H9 (cell line): ENCODE measurements at regions not wholly inside any gene's neighbourhood (a gene's known extent, or its start where the extent isn't known, plus 50 kb on each side); places are given as distances from the start of the nearest gene placed in this dataset.
"Not testable (repeated sequence)": the region's sequence is repeated elsewhere in the genome, so short reads cannot be mapped to it uniquely, and the experiment has no call there.

ENCODE experiments used
- DNase-seq: peaks from one replicate; pipeline ENCODE4 v3.0.0-alpha.2; 2017
- H2AFZ ChIP-seq: one replicate; pipeline ENCODE4 v1.6.1; 2013; ENCODE audit warnings: mild to moderate bottlenecking, low read length, control low read depth, moderate library complexity
- H2AK5ac ChIP-seq: 2 replicates; pipeline ENCODE4 v1.6.1; 2013; ENCODE audit warnings: low read length, control low read depth, mixed read lengths; ENCODE audit not compliant: insufficient read length
- H2BK120ac ChIP-seq: one replicate; pipeline ENCODE4 v1.6.1; 2013; ENCODE audit warnings: low read depth, mild to moderate bottlenecking, low read length, control low read depth, inconsistent platforms; ENCODE audit not compliant: poor library complexity, severe bottlenecking
- H2BK12ac ChIP-seq: 2 replicates; pipeline ENCODE4 v1.6.1; 2013; ENCODE audit warnings: low read length, control low read depth, mixed read lengths, low read depth; ENCODE audit not compliant: insufficient read length
- H2BK15ac ChIP-seq: 2 replicates; pipeline ENCODE4 v1.6.1; 2013; ENCODE audit warnings: low read depth, low read length, control low read depth
- H2BK20ac ChIP-seq: one replicate; pipeline ENCODE4 v1.6.1; 2013; ENCODE audit warnings: low read depth, mild to moderate bottlenecking, low read length, control low read depth, inconsistent platforms; ENCODE audit not compliant: poor library complexity, severe bottlenecking
- H2BK5ac ChIP-seq: 2 replicates; pipeline ENCODE4 v1.6.1; 2013; ENCODE audit warnings: low read length, control low read depth, mixed read lengths; ENCODE audit not compliant: insufficient read length
- H3K14ac ChIP-seq: 2 replicates; pipeline ENCODE4 v1.6.1; 2013; ENCODE audit warnings: low read length, control low read depth; ENCODE audit not compliant: insufficient read depth
- H3K18ac ChIP-seq: 2 replicates; pipeline ENCODE4 v1.6.1; 2013; ENCODE audit warnings: low read depth, mild to moderate bottlenecking, mixed read lengths, low read length, control low read depth; ENCODE audit not compliant: insufficient read length
- H3K23ac ChIP-seq: 2 replicates; pipeline ENCODE4 v1.6.1; 2013; ENCODE audit warnings: low read length, control low read depth, mixed read lengths, low read depth; ENCODE audit not compliant: insufficient read length
- H3K23me2 ChIP-seq: 2 replicates; pipeline ENCODE4 v1.6.1; 2013; ENCODE audit warnings: low read depth, mild to moderate bottlenecking, mixed read lengths, low read length, control low read depth; ENCODE audit not compliant: insufficient read length, poor library complexity, severe bottlenecking
- H3K27ac ChIP-seq: 2 replicates; pipeline ENCODE4 v1.5.1; 2013; ENCODE audit warnings: low read length, control low read depth, mixed read lengths, low read depth; ENCODE audit not compliant: insufficient read length
- H3K27me3 ChIP-seq: 2 replicates; pipeline ENCODE4 v1.6.1; 2013; ENCODE audit warnings: low read length, control low read depth, inconsistent platforms; ENCODE audit not compliant: insufficient read depth
- H3K4ac ChIP-seq: 2 replicates; pipeline ENCODE4 v1.6.1; 2013; ENCODE audit warnings: low read depth, mild to moderate bottlenecking, control low read depth, inconsistent platforms, low read length, moderate library complexity
- H3K4me1 ChIP-seq: 2 replicates; pipeline ENCODE4 v1.6.1; 2013; ENCODE audit warnings: low read length, control low read depth, inconsistent platforms; ENCODE audit not compliant: insufficient read depth
- H3K4me2 ChIP-seq: 2 replicates; pipeline ENCODE4 v1.6.1; 2013; ENCODE audit warnings: low read length, control low read depth, mixed read lengths; ENCODE audit not compliant: insufficient read length, insufficient read depth
- H3K56ac ChIP-seq: 2 replicates; pipeline ENCODE4 v1.6.1; 2013; ENCODE audit warnings: low read depth, mild to moderate bottlenecking, mixed read lengths, low read length, control low read depth; ENCODE audit not compliant: insufficient read length
- H3K79me1 ChIP-seq: 2 replicates; pipeline ENCODE4 v1.6.1; 2013; ENCODE audit warnings: low read depth, mild to moderate bottlenecking, moderate library complexity, low read length, control low read depth, inconsistent platforms; ENCODE audit not compliant: insufficient read depth, poor library complexity, severe bottlenecking
- H3K79me2 ChIP-seq: 2 replicates; pipeline ENCODE4 v1.6.1; 2013; ENCODE audit warnings: low read length, control low read depth, inconsistent platforms; ENCODE audit not compliant: insufficient read depth
- H3K9ac ChIP-seq: 2 replicates; pipeline ENCODE4 v1.6.1; 2013; ENCODE audit warnings: low read length, control low read depth, mixed read lengths; ENCODE audit not compliant: insufficient read length; ENCODE audit errors: extremely low read depth
- H3K9me3 ChIP-seq: one replicate; pipeline ENCODE4 v1.6.1; 2013; ENCODE audit warnings: low read depth, low read length, inconsistent platforms; ENCODE audit not compliant: control insufficient read depth
- H3T11ph ChIP-seq: one replicate; pipeline ENCODE4 v1.6.1; 2013; ENCODE audit warnings: mild to moderate bottlenecking, low read length, control low read depth, inconsistent platforms
- H4K20me1 ChIP-seq: one replicate; pipeline ENCODE4 v1.6.1; 2013; ENCODE audit not compliant: control insufficient read depth, insufficient read length, insufficient read depth
- H4K5ac ChIP-seq: 2 replicates; pipeline ENCODE4 v1.6.1; 2013; ENCODE audit warnings: low read depth, mild to moderate bottlenecking, mixed read lengths, low read length, control low read depth; ENCODE audit not compliant: insufficient read length
- H4K8ac ChIP-seq: replicated peaks from 2 replicates; pipeline ENCODE4 v1.6.1; 2013; ENCODE audit warnings: low read length, control low read depth, mixed read lengths, low read depth; ENCODE audit not compliant: insufficient read length
- H4K91ac ChIP-seq: 2 replicates; pipeline ENCODE4 v1.6.1; 2013; ENCODE audit warnings: low read depth, mild to moderate bottlenecking, moderate library complexity, mixed read lengths, low read length, control low read depth; ENCODE audit not compliant: insufficient read length
- H3K27ac Mint-ChIP-seq, 3 experiments: 2 replicates in 2 of 3; 3 replicates in 1 of 3; pipeline ENCODE4 v1.8.0; 2020 to 2021; ENCODE audit warnings: mixed read lengths in 3 of 3, mild to moderate bottlenecking in 1 of 3, moderate library complexity in 1 of 3
- H3K27me3 Mint-ChIP-seq: 2 replicates; pipeline ENCODE4 v1.8.0; 2021; ENCODE audit warnings: low read depth, mild to moderate bottlenecking, moderate library complexity, mixed read lengths
- H3K36me3 Mint-ChIP-seq, 3 experiments: 2 replicates in 2 of 3; 3 replicates in 1 of 3; pipeline ENCODE4 v1.8.0; 2020 to 2021; ENCODE audit warnings: low read depth in 3 of 3, mixed read lengths in 3 of 3; ENCODE audit not compliant: insufficient read depth in 1 of 3
- H3K4me1 Mint-ChIP-seq, 2 experiments: 2 replicates each; pipeline ENCODE4 v1.8.0; 2020; ENCODE audit warnings: mixed read lengths in 2 of 2
- H3K4me3 Mint-ChIP-seq, 2 experiments: 2 replicates in 1 of 2; 3 replicates in 1 of 2; pipeline ENCODE4 v1.8.0; 2020 to 2021; ENCODE audit warnings: mild to moderate bottlenecking in 2 of 2, mixed read lengths in 2 of 2, moderate library complexity in 1 of 2
- H3K9me3 Mint-ChIP-seq, 2 experiments: 2 replicates in 1 of 2; 3 replicates in 1 of 2; pipeline ENCODE4 v1.8.0; 2020; ENCODE audit warnings: mild to moderate bottlenecking in 2 of 2, mixed read lengths in 2 of 2, moderate library complexity in 1 of 2
- WGBS: extraction: QIAGEN DNeasy Blood & Tissue Kit; methylation state at CpG from one replicate; pipeline ENCODE4 v1.1.7; 2013; ENCODE audit warnings: missing lambda C conversion rate, low lambda C conversion rate, mixed read lengths; ENCODE audit not compliant: insufficient read length; ENCODE audit errors: extremely low coverage; 5-methylcytosine and 5-hydroxymethylcytosine counted together

DNA sequence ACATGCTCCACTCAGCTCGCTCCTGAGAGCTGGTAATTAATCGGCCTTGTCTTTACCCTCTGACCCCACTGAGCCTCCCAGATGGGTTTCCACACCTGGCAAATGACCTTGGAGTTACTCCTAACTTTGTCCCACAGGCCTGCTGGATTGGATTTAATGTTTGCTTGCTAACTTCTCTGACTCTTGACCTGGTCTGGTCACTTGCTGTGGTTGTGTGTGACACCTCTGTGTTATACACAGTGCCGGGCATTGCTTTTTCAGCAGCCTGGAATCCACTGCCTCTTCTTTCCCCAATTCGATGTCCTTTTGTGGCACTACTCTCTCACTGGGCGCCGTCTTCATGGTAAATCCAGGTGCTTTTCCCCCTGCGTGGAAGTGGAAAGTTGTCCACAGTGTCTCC is 145.8 kb upstream of the PLGLB2 start:
- H3K27me3 ChIP-seq, H2BK5ac ChIP-seq, H3K14ac ChIP-seq, H3K27ac ChIP-seq, H4K20me1 ChIP-seq, H3K4me3 Mint-ChIP-seq, H4K91ac ChIP-seq, H3K56ac ChIP-seq, DNase-seq, H3K4me1 ChIP-seq, H3K18ac ChIP-seq, H3K4ac ChIP-seq, H3K79me2 ChIP-seq, H3K27ac Mint-ChIP-seq, H2BK15ac ChIP-seq, H4K5ac ChIP-seq, H4K8ac ChIP-seq, H3K9me3 ChIP-seq, H3K4me1 Mint-ChIP-seq, H2BK120ac ChIP-seq, H3K79me1 ChIP-seq, H2AK5ac ChIP-seq, H3K36me3 Mint-ChIP-seq, H3K9me3 Mint-ChIP-seq, H3K27me3 Mint-ChIP-seq, H3K23me2 ChIP-seq, H3K23ac ChIP-seq, H2BK12ac ChIP-seq, H3T11ph ChIP-seq, H2BK20ac ChIP-seq, H3K4me2 ChIP-seq, H3K9ac ChIP-seq, H2AFZ ChIP-seq: not testable (repeated sequence)
- no CpG with 5 or more reads among the region's 7 CpGs for WGBS

DNA sequence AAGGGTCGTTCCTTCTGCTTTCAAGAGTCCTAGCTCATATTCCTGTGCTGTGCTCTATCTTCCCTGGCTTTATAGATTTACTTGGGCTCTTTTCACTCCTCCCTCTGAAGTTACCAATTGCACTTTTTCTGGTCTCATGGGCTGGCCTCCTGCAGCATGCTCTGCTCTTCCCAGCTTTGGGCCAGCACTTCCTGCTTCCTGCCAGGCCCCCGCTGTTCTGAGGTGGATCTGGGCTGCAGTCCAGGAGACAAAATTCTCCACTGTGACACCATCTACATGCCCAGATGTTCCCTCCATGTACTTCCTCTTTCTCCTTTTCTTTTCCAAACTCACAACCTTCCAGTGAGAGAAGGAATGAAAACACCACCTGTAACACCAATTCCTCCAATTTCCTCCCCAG is 145.2 kb upstream of the PLGLB2 start:
- H3K4me3 Mint-ChIP-seq, H3K9me3 ChIP-seq, H4K5ac ChIP-seq, H3K4me1 ChIP-seq, H3K23ac ChIP-seq, H2BK15ac ChIP-seq, H3K14ac ChIP-seq, H3K9me3 Mint-ChIP-seq, H3K9ac ChIP-seq, H2AFZ ChIP-seq, H3K79me1 ChIP-seq, H2BK120ac ChIP-seq, H3K27ac Mint-ChIP-seq, H2BK12ac ChIP-seq, H3K27me3 ChIP-seq, H2AK5ac ChIP-seq, H3K27ac ChIP-seq, H3K56ac ChIP-seq, DNase-seq, H2BK5ac ChIP-seq, H4K8ac ChIP-seq, H3K27me3 Mint-ChIP-seq, H3K18ac ChIP-seq, H3K4me1 Mint-ChIP-seq, H3K4ac ChIP-seq, H3K4me2 ChIP-seq, H3K79me2 ChIP-seq, H3T11ph ChIP-seq, H4K91ac ChIP-seq, H4K20me1 ChIP-seq, H3K23me2 ChIP-seq, H2BK20ac ChIP-seq, H3K36me3 Mint-ChIP-seq: not testable (repeated sequence)
- no CpG with 5 or more reads among the region's 2 CpGs for WGBS
